SH-SY5Y (cell line): ENCODE measurements at regions not wholly inside any gene's neighbourhood (a gene's known extent, or its start where the extent isn't known, plus 50 kb on each side); places are given as distances from the start of the nearest gene placed in this dataset.

Experiments used
- GATA2 ChIP-seq: IDR thresholded peaks from 2 replicates; pipeline ENCODE4 v1.6.1; 2011; ENCODE audit warnings: mild to moderate bottlenecking, low read depth, low read length
- GATA3 ChIP-seq: IDR thresholded peaks from 2 replicates; pipeline ENCODE4 v1.6.1; 2011; ENCODE audit warnings: low read depth, mild to moderate bottlenecking, low read length, moderate library complexity

GRCh38 chr7:85765698-85766298 lies 578.9 kb upstream of the SEMA3D start:
- TF ChIP-seq GATA2 (no peak), GATA3 (no peak)
